ENCODE measurements at regions not wholly inside any gene's neighbourhood (a gene's known extent, or its start where the extent isn't known, plus 50 kb on each side); places are given as distances from the start of the nearest gene placed in this dataset.
A peak's percentile ranks its signal among the peaks of the same experiment; 100 is the strongest.

DNA sequence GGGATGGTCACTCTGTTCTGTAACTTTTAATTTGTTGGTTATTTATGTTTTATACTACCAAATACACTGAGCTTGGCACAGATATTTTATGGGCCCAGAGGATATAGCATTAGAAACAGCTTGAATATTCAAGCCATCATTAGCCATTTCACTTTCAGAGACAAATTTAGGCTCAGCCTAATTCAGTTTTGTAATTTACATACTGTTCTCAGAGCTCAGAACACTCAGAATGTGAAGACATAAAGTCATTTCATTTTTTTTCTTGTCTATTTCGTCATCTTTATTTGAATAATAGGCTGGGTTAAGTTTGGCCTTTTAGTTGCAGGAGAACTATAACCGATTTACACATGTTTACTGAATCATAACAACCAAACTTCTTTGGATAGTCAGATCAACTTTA lies 361.7 kb downstream of the SNAPC1 start:
- DNase-seq (ENCODE audit: low read depth) (no peak), FAIRE-seq (no peak)
- Histone ChIP-seq H3K36me3 (ENCODE audit: control insufficient read depth, insufficient read depth, low read length) (no peaks in the 10 kb centered on the region), H3K4me3 (ENCODE audit: low read depth, low read length) (no peak overlapping the region), H3K27me3 (ENCODE audit: control insufficient read depth, insufficient read depth, low read length) (peaks cover 6% of the 10 kb centered on the region)
- TF ChIP-seq, protein P1, sequence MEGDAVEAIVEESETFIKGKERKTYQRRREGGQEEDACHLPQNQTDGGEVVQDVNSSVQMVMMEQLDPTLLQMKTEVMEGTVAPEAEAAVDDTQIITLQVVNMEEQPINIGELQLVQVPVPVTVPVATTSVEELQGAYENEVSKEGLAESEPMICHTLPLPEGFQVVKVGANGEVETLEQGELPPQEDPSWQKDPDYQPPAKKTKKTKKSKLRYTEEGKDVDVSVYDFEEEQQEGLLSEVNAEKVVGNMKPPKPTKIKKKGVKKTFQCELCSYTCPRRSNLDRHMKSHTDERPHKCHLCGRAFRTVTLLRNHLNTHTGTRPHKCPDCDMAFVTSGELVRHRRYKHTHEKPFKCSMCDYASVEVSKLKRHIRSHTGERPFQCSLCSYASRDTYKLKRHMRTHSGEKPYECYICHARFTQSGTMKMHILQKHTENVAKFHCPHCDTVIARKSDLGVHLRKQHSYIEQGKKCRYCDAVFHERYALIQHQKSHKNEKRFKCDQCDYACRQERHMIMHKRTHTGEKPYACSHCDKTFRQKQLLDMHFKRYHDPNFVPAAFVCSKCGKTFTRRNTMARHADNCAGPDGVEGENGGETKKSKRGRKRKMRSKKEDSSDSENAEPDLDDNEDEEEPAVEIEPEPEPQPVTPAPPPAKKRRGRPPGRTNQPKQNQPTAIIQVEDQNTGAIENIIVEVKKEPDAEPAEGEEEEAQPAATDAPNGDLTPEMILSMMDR (IDR thresholded peaks at IDR 0.05; ENCODE audit: insufficient read depth, low read length, severe bottlenecking), result no peak

DNA sequence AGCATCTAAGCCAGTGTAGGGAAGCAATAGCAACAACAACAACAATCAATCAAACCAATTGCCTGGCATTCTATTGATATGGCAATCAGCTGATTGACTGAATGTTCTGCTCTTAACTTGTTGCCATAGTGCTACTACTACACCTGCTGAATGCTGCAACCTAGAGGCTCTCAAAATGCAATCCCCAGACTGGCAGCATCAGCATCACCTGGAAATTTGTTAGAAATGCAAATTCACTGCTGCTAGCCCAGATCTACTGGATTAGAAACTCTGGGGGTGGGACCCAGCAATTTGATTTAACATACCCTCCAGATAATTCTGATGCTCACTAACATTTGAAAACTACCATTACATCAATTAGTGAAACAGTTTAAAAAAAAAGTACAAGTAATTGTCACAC lies 363.6 kb downstream of the SNAPC1 start:
- FAIRE-seq, result no peak
- H3K36me3 ChIP-seq (ENCODE audit: control insufficient read depth, insufficient read depth, low read length), result no peaks in the 10 kb centered on the region
- H3K4me3 ChIP-seq (ENCODE audit: low read depth, low read length), result no peak overlapping the region
- peaks cover 6% of the 10 kb centered on the region for H3K27me3 ChIP-seq (ENCODE audit: control insufficient read depth, insufficient read depth, low read length)
- TF ChIP-seq, protein P1 (IDR thresholded peaks at IDR 0.05; ENCODE audit: insufficient read depth, low read length, severe bottlenecking), result no peak
- no peak for DNase-seq (ENCODE audit: low read depth)

DNA sequence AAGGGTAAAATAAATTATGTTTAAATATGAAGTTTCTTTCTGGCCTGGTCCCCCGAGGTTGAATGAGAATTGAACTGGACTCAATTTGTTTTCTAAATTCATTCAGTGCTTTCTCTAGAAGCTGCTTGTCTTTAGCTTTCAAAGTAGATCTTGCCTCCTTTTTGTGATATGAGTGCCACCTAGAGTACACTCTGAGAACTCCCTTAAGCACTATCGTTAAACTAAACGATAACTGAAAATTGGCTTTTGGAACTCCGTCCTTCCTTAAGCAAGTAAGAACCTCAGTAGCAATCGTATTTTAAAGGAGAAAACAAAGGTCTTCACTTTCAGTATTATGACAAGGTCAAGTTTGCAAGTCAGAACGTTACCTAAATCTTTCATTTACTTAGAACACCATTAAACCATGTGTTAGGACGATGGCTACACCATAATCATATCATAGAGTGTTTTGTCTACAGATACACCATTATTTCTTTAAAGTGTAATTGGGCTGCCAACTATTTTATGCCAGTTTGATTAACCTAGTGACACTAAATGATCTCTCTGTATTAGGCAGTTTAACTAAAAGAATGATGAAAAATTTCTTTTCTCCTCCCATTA lies 364.8 kb downstream of the SNAPC1 start:
- Histone ChIP-seq H3K27me3 (ENCODE audit: control insufficient read depth, insufficient read depth, low read length) (peaks cover 3% of the 10 kb centered on the region), H3K36me3 (ENCODE audit: control insufficient read depth, insufficient read depth, low read length) (no peaks in the 10 kb centered on the region), H3K4me3 (ENCODE audit: low read depth, low read length) (no peak overlapping the region)
- DNase-seq (ENCODE audit: low read depth), result peak; percentile 62
- TF ChIP-seq, protein P1 (IDR thresholded peaks at IDR 0.05; ENCODE audit: insufficient read depth, low read length, severe bottlenecking), result peak; percentile 77
- FAIRE-seq, result no peak

DNA sequence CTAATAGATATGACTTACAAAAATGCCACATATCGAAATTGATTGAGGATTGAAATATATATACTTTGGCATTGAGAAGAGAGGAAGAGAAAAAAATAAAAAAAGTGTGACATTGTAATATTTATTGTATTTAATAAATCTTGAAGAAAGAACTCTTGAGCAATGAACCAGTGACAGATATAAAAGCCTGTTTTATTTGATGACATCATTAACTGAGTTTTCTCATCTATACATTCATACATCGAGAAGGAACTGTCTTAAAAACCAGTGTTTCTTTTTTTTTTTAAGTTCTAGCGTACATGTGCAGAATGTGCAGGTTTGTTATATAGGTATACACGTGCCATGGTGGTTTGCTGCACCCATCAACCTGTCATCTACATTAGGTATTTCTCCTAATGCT lies 368.2 kb downstream of the SNAPC1 start:
- FAIRE-seq (no peak), DNase-seq (ENCODE audit: low read depth) (no peak)
- Histone ChIP-seq H3K4me3 (ENCODE audit: low read depth, low read length) (no peak overlapping the region), H3K27me3 (ENCODE audit: control insufficient read depth, insufficient read depth, low read length) (no peaks in the 10 kb centered on the region), H3K36me3 (ENCODE audit: control insufficient read depth, insufficient read depth, low read length) (no peaks in the 10 kb centered on the region)
- TF ChIP-seq, protein P1 (IDR thresholded peaks at IDR 0.05; ENCODE audit: insufficient read depth, low read length, severe bottlenecking), result no peak

DNA sequence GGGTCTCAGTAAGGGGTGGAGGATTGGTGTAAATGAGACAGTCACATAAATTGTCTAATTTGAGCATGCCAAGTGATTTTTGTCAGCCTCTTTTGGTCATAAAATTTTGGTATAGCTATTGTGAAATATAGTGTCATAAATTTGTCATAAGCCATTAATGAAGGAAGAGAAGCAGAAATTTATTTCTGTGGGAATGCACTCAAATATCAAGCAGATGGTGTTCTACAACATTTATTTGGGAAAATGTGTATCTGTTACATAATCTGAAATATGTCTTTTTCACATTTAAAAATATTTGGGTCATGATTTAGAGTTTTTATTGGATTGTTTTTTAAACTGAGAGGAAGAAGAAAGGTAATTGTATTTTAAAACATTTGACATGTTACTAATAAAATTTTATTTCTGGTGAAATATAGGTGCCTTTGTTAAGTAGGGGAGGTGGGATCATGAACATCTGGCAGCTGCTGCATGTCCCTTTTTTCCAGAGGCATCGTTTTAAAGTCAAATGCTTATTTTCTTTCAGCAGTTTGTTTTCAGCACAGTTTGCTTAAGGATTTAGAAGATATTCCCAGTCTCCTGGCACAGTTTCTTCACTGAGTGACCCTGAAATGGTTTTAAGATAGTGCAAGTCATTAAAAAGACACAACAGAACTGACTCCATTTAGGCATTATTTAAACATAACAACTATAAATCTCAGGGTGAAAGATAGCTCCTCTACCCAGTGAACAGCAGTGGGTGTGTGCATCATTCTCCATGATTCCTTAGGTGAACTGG lies 371.7 kb downstream of the SNAPC1 start:
- TF ChIP-seq, protein P1 (IDR thresholded peaks at IDR 0.05; ENCODE audit: insufficient read depth, low read length, severe bottlenecking), result no peak
- no peaks in the 10 kb centered on the region for H3K36me3 ChIP-seq (ENCODE audit: control insufficient read depth, insufficient read depth, low read length)
- no peak overlapping the region for H3K4me3 ChIP-seq (ENCODE audit: low read depth, low read length)
- FAIRE-seq (no peak), DNase-seq (ENCODE audit: low read depth) (no peak)
- no peaks in the 10 kb centered on the region for H3K27me3 ChIP-seq (ENCODE audit: control insufficient read depth, insufficient read depth, low read length)

Data from bronchial epithelial cell (primary cell).